Vagina (tissue), 2 donors: ENCODE measurements at regions not wholly inside any gene's neighbourhood (a gene's known extent, or its start where the extent isn't known, plus 50 kb on each side); places are given as distances from the start of the nearest gene placed in this dataset.
"Not testable (repeated sequence)": the region's sequence is repeated elsewhere in the genome, so short reads cannot be mapped to it uniquely, and the experiment has no call there.

Experiments
- DNase-seq, 2 donors: peaks; one replicate each; pipeline ENCODE4 v3.0.0-alpha.2; 2017; ENCODE audit errors: extremely low spot score in 2 of 2
- H3K27ac ChIP-seq: fragments of 200-600 bp; sonication (generic); one replicate; pipeline ENCODE4 v1.5.1; 2019
- H3K27me3 ChIP-seq: fragments of 200-600 bp; sonication (generic); one replicate; pipeline ENCODE4 v1.5.1; 2019
- H3K36me3 ChIP-seq, 2 donors: fragments of 200-600 bp; sonication (generic); one replicate each; pipeline ENCODE4 v1.5.1; 2017 to 2019
- H3K4me1 ChIP-seq: fragments of 200-600 bp; sonication (generic); one replicate; pipeline ENCODE4 v1.5.1; 2019
- H3K4me3 ChIP-seq, 2 donors: fragments of 200-600 bp; sonication (generic); 1 replicate in 1 of 2; 2 replicates in 1 of 2; pipeline ENCODE4 v1.5.1; 2016 to 2019
- H3K9me3 ChIP-seq: fragments of 200-600 bp; sonication (generic); one replicate; pipeline ENCODE4 v1.5.1; 2019
- POLR2A ChIP-seq, 2 donors: fragments of 450-650 bp; IDR thresholded peaks; one replicate each; pipeline ENCODE4 v1.6.1; 2017; ENCODE audit warnings: antibody characterized with exemption in 2 of 2, mild to moderate bottlenecking in 2 of 2, moderate library complexity in 2 of 2
- POLR2AphosphoS5 ChIP-seq, 2 donors: sonication (generic); formaldehyde crosslinking; IDR thresholded peaks; one replicate each; pipeline ENCODE4 v1.9.0; 2017; ENCODE audit warnings: antibody characterized with exemption in 2 of 2, mild to moderate bottlenecking in 2 of 2, low read depth in 1 of 2; ENCODE audit not compliant: insufficient read depth in 1 of 2
- intact Hi-C: fragments of 100-400 bp; cut with DNase I; formaldehyde crosslinking; loops from one replicate; pipeline ENCODE4 v1.15.1; 2023
- TF ChIP-seq, protein P1 (sequence below), 3 experiments: fragments of 450-650 bp in 2 of 3; fragments of 200-600 bp in 1 of 3; sonication (generic) in 1 of 3; IDR thresholded peaks; one replicate each; pipeline ENCODE4 v1.5.1; 2017 to 2019; ENCODE audit warnings: antibody characterized with exemption in 3 of 3, mild to moderate bottlenecking in 2 of 3, moderate library complexity in 2 of 3

DNA sequence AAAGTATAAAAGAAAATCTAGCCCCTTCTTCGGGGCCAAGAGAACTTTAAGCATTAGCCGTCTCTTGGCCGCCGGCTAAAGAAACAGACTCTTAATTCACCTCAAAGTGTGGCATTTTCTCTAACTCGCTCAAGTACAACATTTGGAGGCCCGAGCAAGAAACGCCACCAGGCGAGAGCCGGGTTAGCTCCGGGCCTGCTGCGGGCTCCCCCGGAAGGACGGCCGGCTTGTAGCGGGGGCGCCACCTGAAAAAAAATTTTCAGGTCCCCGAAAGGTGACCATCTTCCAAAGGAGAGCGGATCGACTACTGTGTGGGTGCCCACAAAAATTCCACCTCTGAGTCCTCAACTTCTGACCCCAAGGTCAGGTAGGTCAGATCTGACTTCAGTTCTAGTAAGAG lies 156.0 kb downstream of the DEFB131A start:
- no peak overlapping the region for H3K27ac ChIP-seq
- peaks cover 7% of the 10 kb centered on the region for H3K4me1 ChIP-seq
- H3K4me3 ChIP-seq: no peak overlapping the region
- DNase-seq: no peak
- intact Hi-C loops: no loop called here
- H3K36me3 ChIP-seq: no peaks in the 10 kb centered on the region
- H3K9me3 ChIP-seq: no peaks in the 10 kb centered on the region
- TF ChIP-seq, protein P1, sequence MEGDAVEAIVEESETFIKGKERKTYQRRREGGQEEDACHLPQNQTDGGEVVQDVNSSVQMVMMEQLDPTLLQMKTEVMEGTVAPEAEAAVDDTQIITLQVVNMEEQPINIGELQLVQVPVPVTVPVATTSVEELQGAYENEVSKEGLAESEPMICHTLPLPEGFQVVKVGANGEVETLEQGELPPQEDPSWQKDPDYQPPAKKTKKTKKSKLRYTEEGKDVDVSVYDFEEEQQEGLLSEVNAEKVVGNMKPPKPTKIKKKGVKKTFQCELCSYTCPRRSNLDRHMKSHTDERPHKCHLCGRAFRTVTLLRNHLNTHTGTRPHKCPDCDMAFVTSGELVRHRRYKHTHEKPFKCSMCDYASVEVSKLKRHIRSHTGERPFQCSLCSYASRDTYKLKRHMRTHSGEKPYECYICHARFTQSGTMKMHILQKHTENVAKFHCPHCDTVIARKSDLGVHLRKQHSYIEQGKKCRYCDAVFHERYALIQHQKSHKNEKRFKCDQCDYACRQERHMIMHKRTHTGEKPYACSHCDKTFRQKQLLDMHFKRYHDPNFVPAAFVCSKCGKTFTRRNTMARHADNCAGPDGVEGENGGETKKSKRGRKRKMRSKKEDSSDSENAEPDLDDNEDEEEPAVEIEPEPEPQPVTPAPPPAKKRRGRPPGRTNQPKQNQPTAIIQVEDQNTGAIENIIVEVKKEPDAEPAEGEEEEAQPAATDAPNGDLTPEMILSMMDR (IDR thresholded peaks at IDR 0.05): no peak
- no peak for TF ChIP-seq POLR2A (IDR thresholded peaks at IDR 0.05)
- TF ChIP-seq POLR2AphosphoS5 (IDR thresholded peaks at IDR 0.05; ENCODE audit: insufficient read depth in 1 of 2, low read depth in 1 of 2): no peak
- H3K27me3 ChIP-seq: no peaks in the 10 kb centered on the region

DNA sequence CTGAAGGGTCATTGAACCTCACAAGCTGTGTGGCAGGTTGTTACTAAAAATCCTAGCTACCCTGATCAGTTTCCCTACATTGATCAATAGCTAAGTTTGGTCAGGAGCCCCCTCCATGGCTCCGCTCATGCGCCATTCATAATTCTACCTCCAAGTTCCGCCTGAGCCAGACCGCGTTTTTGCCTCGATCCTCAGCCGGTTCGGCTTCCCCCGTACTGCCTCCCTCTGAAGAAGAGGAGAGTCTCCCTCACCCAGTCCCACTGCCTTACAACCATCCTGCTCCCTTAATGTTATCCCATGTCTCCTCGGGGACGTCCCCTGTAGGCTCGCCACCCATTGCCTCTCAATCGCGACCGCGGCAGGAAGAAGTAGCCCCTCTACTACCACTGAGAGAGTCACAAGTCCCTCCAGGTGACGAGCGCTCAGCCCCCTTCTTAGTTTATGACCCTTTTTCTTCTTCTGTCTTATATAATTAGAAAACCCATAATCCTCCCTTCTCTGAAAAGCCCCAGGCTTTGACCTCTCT lies 158.2 kb downstream of the DEFB131A start:
- intact Hi-C loops: no loop called here
- Histone ChIP-seq H3K27ac (peak overlapping the region; percentile 53), H3K36me3 (no peaks in the 10 kb centered on the region), H3K4me1 (peaks cover 7% of the 10 kb centered on the region), H3K9me3 (no peaks in the 10 kb centered on the region), H3K27me3 (no peaks in the 10 kb centered on the region), H3K4me3 (peak overlapping the region; percentile 37 to 39)
- no peak for DNase-seq
- no peak for TF ChIP-seq POLR2AphosphoS5 (IDR thresholded peaks at IDR 0.05; ENCODE audit: insufficient read depth in 1 of 2, low read depth in 1 of 2)
- TF ChIP-seq POLR2A (IDR thresholded peaks at IDR 0.05): no peak
- TF ChIP-seq, protein P1 (IDR thresholded peaks at IDR 0.05): no peak

DNA sequence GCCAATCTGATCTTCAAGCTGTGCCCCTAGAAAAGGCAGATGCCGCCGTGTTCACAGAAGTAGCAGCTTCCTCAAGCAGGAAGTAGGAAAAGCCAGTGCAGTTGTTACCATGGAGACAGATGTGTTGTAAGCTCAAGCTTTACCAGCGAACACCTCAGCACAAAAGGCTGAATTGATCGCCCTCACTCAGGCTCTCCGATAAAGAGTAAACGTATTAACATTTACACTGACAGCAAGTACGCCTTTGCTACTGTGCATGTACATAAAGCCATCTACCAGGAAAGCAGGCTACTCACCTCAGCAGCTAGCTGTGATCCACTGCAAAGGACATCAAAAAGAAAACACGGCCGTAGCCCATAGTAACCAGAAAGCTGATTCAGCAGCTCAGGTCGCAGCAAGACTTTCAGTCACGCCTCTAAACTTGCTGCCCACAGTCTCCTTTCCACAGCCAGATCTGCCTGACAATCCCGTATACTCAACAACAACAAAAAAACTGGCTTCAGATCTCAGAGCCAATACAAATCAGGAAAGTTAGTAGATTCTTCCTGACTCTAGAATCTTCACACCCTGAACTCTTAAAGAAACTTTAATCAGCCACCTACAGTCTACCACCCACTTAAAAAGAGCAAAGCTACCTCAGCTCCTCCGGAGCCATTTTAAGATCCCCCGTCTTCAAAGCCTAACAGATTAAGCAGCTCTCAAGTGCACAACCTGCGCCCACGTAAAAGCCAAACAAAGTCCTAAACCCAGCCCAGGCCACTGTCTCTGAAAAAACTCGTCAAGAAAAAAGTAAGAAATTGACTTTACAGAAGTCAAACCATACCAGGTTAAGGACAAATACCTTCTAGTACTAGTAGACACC lies 160.0 kb downstream of the DEFB131A start:
- intact Hi-C loops: not testable (repeated sequence)
- H3K27ac ChIP-seq: peak overlapping the region; percentile 23

DNA sequence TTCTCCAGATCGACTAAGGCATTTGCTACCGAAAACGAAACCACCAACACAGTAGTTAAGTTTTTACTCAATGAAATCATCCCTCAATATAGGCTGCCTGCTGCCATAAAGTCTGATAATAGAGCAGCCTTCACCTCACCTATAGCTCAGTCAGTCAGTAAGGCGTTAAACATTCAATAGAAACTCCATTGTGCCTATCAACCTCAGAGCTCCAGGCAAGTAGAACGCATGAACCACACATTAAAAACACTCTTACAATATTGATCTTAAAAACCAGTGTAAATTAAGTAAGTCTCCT lies 160.6 kb downstream of the DEFB131A start:
- peak overlapping the region in 1 of 2 donors; percentile 33 for H3K4me3 ChIP-seq
- H3K36me3 ChIP-seq, intact Hi-C loops, DNase-seq, H3K9me3 ChIP-seq, H3K27me3 ChIP-seq, H3K4me1 ChIP-seq, H3K27ac ChIP-seq: not testable (repeated sequence)

More for the DNA sequence above, 160.0 kb downstream of the DEFB131A start:
- H3K4me3 ChIP-seq: peak overlapping the region; percentile 31 to 33
- not testable (repeated sequence) for DNase-seq, H3K4me1 ChIP-seq, H3K36me3 ChIP-seq, H3K27me3 ChIP-seq, H3K9me3 ChIP-seq

DNA sequence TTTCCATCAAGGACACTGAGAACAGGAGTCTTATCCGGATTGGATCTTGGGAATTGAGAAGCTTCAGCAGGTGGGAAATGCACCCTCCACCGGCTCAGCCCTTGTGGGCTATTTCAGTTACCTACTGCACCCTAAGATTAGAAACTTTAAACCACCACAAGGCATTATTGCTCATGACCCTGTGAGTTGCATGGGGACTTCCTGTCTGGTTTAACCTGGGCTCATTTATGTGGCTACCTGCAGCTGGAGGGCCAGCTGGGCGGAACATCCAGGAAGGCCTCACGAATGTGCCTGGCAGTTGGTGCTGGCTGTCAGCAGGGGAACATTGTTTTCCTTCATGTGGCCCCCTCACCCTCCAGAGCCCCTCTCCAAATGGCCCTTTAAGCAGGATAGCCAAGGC lies 164.1 kb downstream of the DEFB131A start:
- no peak overlapping the region for H3K4me3 ChIP-seq
- DNase-seq: no peak
- H3K4me1 ChIP-seq: peaks cover 7% of the 10 kb centered on the region
- H3K27me3 ChIP-seq: no peaks in the 10 kb centered on the region
- no peaks in the 10 kb centered on the region for H3K9me3 ChIP-seq
- H3K36me3 ChIP-seq: no peaks in the 10 kb centered on the region
- no peak overlapping the region for H3K27ac ChIP-seq
- no peak for TF ChIP-seq POLR2A (IDR thresholded peaks at IDR 0.05)
- TF ChIP-seq POLR2AphosphoS5 (IDR thresholded peaks at IDR 0.05; ENCODE audit: insufficient read depth in 1 of 2, low read depth in 1 of 2): no peak
- TF ChIP-seq, protein P1 (IDR thresholded peaks at IDR 0.05): no peak
- intact Hi-C loops: no loop called here

DNA sequence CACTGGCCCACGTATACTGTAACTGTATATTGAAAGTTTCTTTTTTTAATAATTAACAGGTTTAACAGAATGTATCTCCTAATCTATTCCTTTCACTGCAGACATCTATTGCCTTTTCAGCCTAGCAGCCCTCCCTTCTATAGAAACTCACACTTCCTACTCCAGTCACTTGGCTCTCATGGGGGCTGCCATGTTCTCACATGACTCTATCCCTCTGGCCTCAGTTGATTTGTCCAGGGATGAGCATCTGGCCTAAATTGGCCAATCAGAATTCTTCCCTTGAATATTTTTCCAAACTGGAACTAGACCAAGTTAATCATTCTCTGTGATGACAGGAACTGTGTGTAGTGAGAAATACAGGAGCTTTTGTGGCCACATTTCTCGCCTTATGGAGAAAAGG lies 166.1 kb downstream of the DEFB131A start:
- H3K4me3 ChIP-seq, H3K4me1 ChIP-seq, H3K9me3 ChIP-seq, H3K27ac ChIP-seq, DNase-seq, intact Hi-C loops, H3K36me3 ChIP-seq, H3K27me3 ChIP-seq: not testable (repeated sequence)
